GM18870 (cell line): ENCODE measurements at regions not wholly inside any gene's neighbourhood (a gene's known extent, or its start where the extent isn't known, plus 50 kb on each side); places are given as distances from the start of the nearest gene placed in this dataset.

Experiments used
- ATAC-seq: cut with Tn5 transposase; IDR thresholded peaks from one replicate; pipeline ENCODE4 v1.9.1; 2021; ENCODE audit warnings: moderate library complexity; ENCODE audit not compliant: unreplicated experiment

DNA sequence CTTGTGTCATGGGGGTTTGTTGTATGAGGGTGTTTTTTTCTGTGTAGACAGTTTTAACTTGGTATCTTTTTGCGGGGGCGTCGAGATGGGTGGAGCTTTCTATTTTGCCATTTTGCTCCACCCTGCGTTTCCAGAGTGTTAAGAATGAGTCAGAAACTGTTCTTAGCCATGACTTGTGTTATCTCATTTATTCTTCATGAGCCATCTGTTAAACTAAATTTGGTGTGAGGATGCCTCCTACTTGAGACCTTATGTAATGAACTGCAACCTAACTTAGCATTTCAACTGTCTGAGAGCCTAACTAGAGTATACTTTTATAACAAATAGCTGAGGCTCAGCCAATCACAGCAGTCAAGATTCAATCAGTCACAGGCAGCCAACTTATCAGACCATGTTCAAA is 1873.5 kb downstream of the NCAM2 start:
- ATAC-seq, result no peak

DNA sequence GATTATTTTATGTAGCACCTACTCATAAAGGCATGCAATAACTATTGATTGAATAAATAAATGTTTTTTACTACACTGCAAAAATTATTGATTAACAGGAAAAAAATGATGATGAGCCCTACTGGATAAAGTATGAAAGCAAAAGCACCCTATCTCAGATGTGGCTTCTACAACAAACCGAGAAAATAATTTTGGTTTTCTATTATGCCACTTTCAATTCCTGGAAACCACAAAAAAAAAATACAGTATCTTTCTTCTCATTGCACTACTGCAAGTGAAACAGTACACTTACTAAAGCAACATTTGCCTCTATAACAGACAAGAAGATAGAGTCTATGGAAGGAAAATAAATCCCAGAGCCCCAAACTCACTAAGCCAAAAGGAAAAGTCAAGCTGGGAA is 1882.4 kb downstream of the NCAM2 start:
- no peak for ATAC-seq

GRCh38 chr21:22881131-22881530 is 1882.9 kb downstream of the NCAM2 start:
- ATAC-seq, result no peak

DNA sequence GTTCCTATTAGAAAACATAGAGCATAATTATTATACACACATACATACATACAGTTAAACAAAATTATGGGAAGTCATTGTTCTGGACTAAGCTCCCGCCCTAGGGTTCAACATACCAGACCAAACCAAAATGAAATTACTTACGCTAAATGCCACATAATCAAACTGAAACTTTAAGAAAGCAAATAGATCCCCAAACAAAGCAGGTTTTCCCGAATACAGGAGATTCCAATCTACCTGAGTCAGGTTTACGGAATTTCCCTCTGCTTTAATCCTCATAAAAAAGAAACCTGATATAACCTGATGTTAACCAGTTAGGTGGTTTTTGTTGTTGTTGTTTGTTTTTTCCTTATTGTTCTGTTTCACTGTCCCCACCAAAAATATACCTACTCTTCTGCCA is 1886.9 kb downstream of the NCAM2 start:
- ATAC-seq, result no peak

DNA sequence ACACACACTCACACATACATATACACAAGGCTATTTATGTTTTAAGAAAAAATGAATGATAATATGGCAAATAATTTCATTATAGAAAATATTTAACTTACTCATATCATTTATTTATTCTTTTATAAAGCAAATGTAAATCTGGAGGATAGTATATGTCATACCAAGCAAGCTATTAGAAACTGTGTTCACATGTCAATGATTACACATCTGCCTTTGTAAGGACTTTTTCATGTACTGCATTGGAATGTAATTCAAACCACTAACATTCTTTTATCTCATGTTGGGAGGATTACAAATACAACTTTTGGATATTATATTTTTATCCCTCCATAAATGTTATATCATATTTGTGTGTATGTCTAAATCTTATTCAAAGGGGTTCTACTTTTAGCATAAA is 1887.4 kb downstream of the NCAM2 start:
- no peak for ATAC-seq

DNA sequence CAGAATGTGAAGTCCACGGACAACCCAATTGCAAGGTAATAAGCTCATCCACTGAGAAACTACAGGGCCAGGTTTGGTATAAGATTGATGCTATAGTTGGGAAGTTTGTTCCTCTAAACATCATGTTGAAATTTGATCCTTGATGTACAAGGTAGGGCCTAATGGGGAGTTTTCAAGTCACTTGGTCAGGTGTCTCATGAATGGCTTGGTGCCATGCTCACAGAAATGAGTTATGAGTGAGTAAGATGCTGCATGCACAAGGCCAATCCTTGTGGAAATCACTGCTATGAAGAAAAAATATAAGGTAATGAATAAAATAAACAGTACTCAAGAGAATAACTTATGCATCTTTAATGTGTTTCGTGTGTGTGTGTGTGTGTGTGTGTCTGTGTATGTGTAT is 1891.2 kb downstream of the NCAM2 start:
- ATAC-seq, result no peak

- ATAC-seq, result no peak
Measured at GRCh38 chr21:22890656-22891055, 1892.4 kb downstream of the NCAM2 start.

DNA sequence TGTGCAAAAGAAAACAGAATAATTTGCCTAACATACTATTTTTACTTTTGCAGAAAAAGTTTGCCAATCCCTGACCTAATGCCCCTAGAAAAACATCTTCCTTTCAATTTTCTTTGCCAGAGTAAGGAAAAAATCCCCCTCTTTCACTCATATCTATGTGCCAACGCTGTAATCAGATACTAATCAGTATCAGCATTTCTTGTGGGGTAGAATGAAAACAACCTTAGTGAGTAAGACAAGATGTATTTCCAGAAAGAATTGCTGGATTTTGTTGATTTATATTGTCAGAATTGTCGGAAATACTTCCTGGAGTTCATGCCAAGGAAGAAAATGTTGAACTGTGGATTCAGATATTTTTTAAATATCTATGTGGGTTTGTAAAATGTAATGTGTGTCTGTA is 1893.8 kb downstream of the NCAM2 start:
- no peak for ATAC-seq

- ATAC-seq, result no peak
Measured at GRCh38 chr21:22892740-22893139, 1894.5 kb downstream of the NCAM2 start.

DNA sequence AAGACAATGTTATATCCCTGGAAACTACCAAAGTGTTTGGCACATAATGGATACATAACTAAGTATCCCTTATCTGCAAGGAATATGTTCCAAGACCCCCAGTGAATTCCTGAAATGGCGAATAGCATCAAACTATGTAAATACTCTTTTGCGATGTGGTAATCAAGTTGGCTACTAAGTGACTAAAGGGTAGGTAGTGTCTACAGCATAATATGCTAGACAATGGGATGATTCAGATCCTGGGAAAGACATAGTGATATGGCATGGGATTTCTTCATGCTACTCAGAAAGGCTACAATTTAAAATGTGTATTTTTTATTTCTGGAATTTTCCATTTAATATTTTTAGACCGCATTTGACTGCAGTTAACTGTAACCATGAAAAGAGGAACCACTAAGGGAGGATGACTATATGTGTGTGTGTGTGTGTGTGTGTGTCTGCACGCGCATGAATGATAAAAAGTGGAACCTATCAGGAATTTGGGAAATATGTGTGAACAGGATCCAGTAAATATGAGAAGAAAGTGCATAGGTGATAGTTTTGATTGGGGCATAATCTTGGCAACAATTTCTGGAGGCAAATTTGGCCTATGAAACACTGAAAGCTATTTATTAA is 1899.9 kb downstream of the NCAM2 start:
- no peak for ATAC-seq

DNA sequence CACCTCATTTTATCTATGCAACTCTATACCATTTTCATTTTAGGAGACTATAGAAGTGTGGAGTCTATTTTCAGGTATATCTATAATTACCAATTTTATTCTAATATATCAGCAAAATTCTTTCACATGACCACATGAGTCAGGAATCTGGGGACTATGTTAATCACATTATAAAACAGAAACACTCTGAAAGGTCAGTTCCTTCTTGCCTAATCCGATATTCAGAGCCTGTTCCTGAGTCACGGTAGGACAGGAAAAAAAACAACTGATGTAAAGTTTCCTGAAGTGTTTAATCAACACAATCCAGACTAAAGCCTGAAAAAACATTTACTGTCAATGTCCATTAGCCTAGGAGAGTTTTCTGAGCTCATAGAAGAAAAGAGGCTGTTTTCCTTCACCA is 1902.3 kb downstream of the NCAM2 start:
- no peak for ATAC-seq

- no peak for ATAC-seq
Measured at GRCh38 chr21:22903851-22904250, 1905.6 kb downstream of the NCAM2 start.

- no peak for ATAC-seq
Measured at GRCh38 chr21:22904385-22904784, 1906.2 kb downstream of the NCAM2 start.

- no peak for ATAC-seq
Measured at GRCh38 chr21:22925032-22925431, 1926.8 kb downstream of the NCAM2 start.

GRCh38 chr21:22927469-22927868 is 1929.3 kb downstream of the NCAM2 start:
- no peak for ATAC-seq

DNA sequence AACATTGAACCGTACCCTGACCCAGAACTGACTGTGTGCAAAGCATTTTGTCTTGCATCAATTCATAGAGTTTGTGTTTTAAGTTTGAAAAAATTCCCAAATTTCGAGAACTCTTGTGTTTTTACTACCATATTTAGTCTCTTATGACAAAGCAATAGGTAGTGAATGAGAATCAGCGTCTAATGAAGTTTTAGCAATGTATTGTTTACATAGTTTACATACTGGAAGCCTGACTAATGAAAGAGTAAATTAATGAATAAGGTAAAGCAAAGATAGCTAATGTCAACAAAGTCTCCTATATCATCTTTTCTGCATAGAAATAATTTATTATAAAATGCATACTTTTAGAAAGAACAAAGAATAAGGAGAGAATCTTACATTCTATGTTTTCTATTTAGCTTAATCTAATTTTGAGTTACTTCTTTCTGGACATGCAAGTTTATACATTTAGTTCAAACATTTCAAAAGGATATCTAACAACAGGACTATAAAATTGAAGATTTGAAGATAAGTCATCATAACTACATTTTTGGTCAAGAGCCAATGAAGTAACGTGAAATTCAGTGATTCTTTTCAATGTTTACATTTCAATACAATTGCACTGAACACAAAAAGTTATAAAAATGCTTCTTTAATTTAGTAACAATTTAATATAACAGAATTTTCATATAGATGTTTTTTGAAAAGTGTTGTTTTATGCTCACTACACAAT is 1943.7 kb downstream of the NCAM2 start:
- ATAC-seq, result no peak

- no peak for ATAC-seq
Measured at GRCh38 chr21:22955559-22955958, 1957.3 kb downstream of the NCAM2 start.

GRCh38 chr21:22961258-22961657 is 1963.0 kb downstream of the NCAM2 start:
- no peak for ATAC-seq

- no peak for ATAC-seq
Measured at GRCh38 chr21:22965455-22966135, 1967.4 kb downstream of the NCAM2 start.

DNA sequence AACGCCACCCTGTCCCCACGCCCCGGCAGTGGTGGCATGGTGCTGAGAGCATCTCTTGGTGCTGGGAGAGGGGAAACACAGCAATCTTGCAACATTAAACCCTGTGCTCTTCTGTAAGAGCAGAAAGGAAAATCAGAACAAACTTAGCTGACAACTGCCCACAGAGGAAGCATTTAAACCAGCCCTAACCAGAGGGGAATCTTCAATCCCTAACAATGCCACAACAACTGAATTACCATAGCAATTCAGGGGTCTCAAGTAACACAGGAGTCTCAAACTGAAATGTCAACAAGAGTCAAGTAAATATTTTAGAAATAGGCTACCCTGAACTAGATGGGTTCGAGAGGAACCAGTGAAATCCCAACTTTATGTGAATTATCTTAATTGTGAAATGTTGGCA is 1983.6 kb downstream of the NCAM2 start:
- no peak for ATAC-seq

- ATAC-seq, result no peak
Measured at GRCh38 chr21:22993144-22993543, 1994.9 kb downstream of the NCAM2 start.

DNA sequence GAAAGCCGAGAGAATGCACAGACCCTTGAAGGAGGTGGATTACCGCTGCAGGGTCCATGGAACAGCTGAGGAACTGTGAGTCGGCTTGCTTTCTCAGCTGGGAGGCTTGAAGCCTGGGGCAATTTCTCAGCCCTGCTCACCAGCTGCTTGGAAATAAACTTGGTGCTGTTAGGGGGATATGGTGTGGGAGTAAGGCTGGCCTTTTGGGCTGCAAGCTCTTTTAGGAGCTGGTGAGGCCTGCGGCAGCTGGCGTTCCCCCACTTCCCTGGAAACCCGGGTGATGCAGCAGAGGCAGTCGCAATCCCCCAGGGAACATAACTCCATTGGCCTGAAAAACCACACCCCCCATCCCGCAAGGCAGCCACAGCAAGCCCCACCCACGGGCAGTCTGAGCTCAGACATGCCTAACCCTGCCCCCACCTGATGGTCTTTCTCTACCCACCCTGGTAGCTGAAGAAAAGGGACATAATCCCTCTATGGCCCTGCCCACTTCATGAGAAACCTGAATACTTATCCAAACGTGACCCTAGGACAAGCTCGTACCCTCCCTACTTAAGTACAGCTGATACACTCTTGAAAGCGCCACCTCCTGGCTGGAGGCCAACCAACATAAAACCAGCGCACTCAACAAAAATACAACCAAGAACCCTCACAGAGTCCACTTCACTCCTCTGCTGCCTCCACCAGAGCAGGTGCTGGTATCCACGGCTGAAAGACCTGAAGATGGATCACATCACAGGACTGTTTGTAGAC is 1995.8 kb downstream of the NCAM2 start:
- ATAC-seq, result no peak
